Osteocyte (in vitro differentiated cells): ENCODE measurements at regions not wholly inside any gene's neighbourhood (a gene's known extent, or its start where the extent isn't known, plus 50 kb on each side); places are given as distances from the start of the nearest gene placed in this dataset.

Experiments used
- DNase-seq: peaks from one replicate; pipeline ENCODE4 v3.0.0; 2021; ENCODE audit warnings: mixed read lengths; ENCODE audit not compliant: unreplicated experiment; ENCODE audit errors: extremely low spot score
- H3K27ac Mint-ChIP-seq: one replicate; pipeline ENCODE4 v1.8.0; 2021; ENCODE audit warnings: mild to moderate bottlenecking, mixed read lengths; ENCODE audit not compliant: unreplicated experiment
- H3K27me3 Mint-ChIP-seq: one replicate; pipeline ENCODE4 v1.8.0; 2021; ENCODE audit warnings: mixed read lengths; ENCODE audit not compliant: unreplicated experiment
- H3K36me3 Mint-ChIP-seq: one replicate; pipeline ENCODE4 v1.8.0; 2021; ENCODE audit warnings: mixed read lengths; ENCODE audit not compliant: unreplicated experiment
- H3K4me1 Mint-ChIP-seq: one replicate; pipeline ENCODE4 v1.8.0; 2021; ENCODE audit warnings: mixed read lengths; ENCODE audit not compliant: unreplicated experiment
- H3K4me3 Mint-ChIP-seq: one replicate; pipeline ENCODE4 v1.8.0; 2021; ENCODE audit warnings: mild to moderate bottlenecking, moderate library complexity, mixed read lengths; ENCODE audit not compliant: unreplicated experiment
- H3K9me3 Mint-ChIP-seq: one replicate; pipeline ENCODE4 v1.8.0; 2021; ENCODE audit warnings: mixed read lengths; ENCODE audit not compliant: unreplicated experiment
- TF ChIP-seq, protein P1 (sequence below): fragments of 200-600 bp; sonication (generic); IDR thresholded peaks from 2 replicates; pipeline ENCODE4 v1.5.0; 2021; ENCODE audit warnings: antibody characterized with exemption, mild to moderate bottlenecking, moderate library complexity

- TF ChIP-seq, protein P1, sequence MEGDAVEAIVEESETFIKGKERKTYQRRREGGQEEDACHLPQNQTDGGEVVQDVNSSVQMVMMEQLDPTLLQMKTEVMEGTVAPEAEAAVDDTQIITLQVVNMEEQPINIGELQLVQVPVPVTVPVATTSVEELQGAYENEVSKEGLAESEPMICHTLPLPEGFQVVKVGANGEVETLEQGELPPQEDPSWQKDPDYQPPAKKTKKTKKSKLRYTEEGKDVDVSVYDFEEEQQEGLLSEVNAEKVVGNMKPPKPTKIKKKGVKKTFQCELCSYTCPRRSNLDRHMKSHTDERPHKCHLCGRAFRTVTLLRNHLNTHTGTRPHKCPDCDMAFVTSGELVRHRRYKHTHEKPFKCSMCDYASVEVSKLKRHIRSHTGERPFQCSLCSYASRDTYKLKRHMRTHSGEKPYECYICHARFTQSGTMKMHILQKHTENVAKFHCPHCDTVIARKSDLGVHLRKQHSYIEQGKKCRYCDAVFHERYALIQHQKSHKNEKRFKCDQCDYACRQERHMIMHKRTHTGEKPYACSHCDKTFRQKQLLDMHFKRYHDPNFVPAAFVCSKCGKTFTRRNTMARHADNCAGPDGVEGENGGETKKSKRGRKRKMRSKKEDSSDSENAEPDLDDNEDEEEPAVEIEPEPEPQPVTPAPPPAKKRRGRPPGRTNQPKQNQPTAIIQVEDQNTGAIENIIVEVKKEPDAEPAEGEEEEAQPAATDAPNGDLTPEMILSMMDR, result no peak
- DNase-seq, result no peak
- H3K4me3 Mint-ChIP-seq, result no peak overlapping the region
- no peaks in the 10 kb centered on the region for H3K4me1 Mint-ChIP-seq
- H3K9me3 Mint-ChIP-seq, result no peaks in the 10 kb centered on the region
- H3K27me3 Mint-ChIP-seq, result no peaks in the 10 kb centered on the region
- H3K27ac Mint-ChIP-seq, result no peak overlapping the region
- no peaks in the 10 kb centered on the region for H3K36me3 Mint-ChIP-seq
Measured at GRCh38 chr7:109226699-109227098, 657.0 kb downstream of the DNAJB9 start.

- DNase-seq, result no peak
- H3K4me1 Mint-ChIP-seq, result no peaks in the 10 kb centered on the region
- TF ChIP-seq, protein P1, result no peak
- H3K27me3 Mint-ChIP-seq, result no peaks in the 10 kb centered on the region
- no peaks in the 10 kb centered on the region for H3K36me3 Mint-ChIP-seq
- no peak overlapping the region for H3K4me3 Mint-ChIP-seq
- no peak overlapping the region for H3K27ac Mint-ChIP-seq
- peaks cover 5% of the 10 kb centered on the region for H3K9me3 Mint-ChIP-seq
Measured at GRCh38 chr7:109235316-109235715, 665.6 kb downstream of the DNAJB9 start.

GRCh38 chr7:109246330-109247077 lies 676.8 kb downstream of the DNAJB9 start:
- Mint-ChIP-seq H3K9me3 (no peaks in the 10 kb centered on the region), H3K4me3 (no peak overlapping the region), H3K4me1 (no peaks in the 10 kb centered on the region), H3K27me3 (no peaks in the 10 kb centered on the region), H3K36me3 (no peaks in the 10 kb centered on the region), H3K27ac (no peak overlapping the region)
- TF ChIP-seq, protein P1, result no peak
- no peak for DNase-seq

DNA sequence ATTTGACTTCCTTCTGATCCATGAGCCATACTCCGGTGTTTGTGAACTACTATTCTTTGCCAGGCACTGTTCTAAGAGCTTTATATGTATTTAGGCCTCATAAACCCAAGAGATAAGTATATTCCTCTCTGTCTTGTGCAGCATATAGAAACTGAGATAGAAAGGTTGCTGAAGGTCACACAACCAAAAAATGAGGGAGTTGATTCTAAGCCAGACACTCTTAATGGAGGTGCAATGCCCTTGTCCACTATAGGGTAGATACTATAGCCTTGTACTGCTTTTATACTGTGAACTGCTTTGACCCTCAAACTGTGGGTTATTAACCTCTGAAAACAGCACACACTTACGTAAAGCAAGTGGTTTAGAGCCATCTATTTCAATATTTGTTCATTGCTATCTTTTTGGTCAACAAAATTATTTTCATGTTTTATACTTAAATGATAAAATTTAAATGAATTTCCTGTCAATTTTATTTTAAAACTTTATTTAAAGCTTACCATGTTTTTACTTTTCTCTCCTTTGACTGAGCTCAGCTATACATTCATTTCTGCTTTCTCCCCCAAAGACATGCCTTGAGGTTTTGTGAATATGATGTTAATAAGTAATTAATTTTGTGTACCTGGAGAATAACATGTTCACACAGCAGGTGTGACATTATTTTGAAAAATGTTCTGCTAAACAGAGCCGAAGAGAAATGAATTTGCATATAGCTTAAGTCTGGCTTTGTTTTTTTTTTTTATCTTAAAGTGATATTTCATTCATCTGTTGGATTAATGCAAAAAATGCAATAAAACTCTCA lies 687.3 kb downstream of the DNAJB9 start:
- no peaks in the 10 kb centered on the region for H3K27me3 Mint-ChIP-seq
- H3K27ac Mint-ChIP-seq, result no peak overlapping the region
- H3K4me1 Mint-ChIP-seq, result no peaks in the 10 kb centered on the region
- no peak overlapping the region for H3K4me3 Mint-ChIP-seq
- H3K9me3 Mint-ChIP-seq, result peaks cover 5% of the 10 kb centered on the region
- no peak for DNase-seq
- H3K36me3 Mint-ChIP-seq, result no peaks in the 10 kb centered on the region
- TF ChIP-seq, protein P1, result no peak

- H3K27ac Mint-ChIP-seq, result no peak overlapping the region
- TF ChIP-seq, protein P1, result no peak
- no peaks in the 10 kb centered on the region for H3K4me1 Mint-ChIP-seq
- H3K9me3 Mint-ChIP-seq, result peaks cover 9% of the 10 kb centered on the region
- H3K36me3 Mint-ChIP-seq, result no peaks in the 10 kb centered on the region
- H3K27me3 Mint-ChIP-seq, result no peaks in the 10 kb centered on the region
- DNase-seq, result no peak
- H3K4me3 Mint-ChIP-seq, result no peak overlapping the region
Measured at GRCh38 chr7:109259151-109259550, 689.5 kb downstream of the DNAJB9 start.
